ENCODE measurements at regions not wholly inside any gene's neighbourhood (a gene's known extent, or its start where the extent isn't known, plus 50 kb on each side); places are given as distances from the start of the nearest gene placed in this dataset.

GRCh38 chr2:77962943-77963342, 440.8 kb upstream of the LRRTM4 start:
- TF ChIP-seq EP300 (IDR thresholded peaks at IDR 0.05) (no peak), POLR2A (IDR thresholded peaks at IDR 0.05) (no peak), POLR2AphosphoS5 (IDR thresholded peaks at IDR 0.05) (no peak), CTCF (IDR thresholded peaks at IDR 0.05) (no peak)
- no peaks in the 10 kb centered on the region for H3K9me3 ChIP-seq
- H3K36me3 ChIP-seq = no peaks in the 10 kb centered on the region
- intact Hi-C loops (cut with DNase I) = no loop called here
- no peak overlapping the region for H3K27ac ChIP-seq
- no peaks in the 10 kb centered on the region for H3K27me3 ChIP-seq
- no peak overlapping the region for H3K4me3 ChIP-seq
- no peak for DNase-seq
- no peaks in the 10 kb centered on the region for H3K4me1 ChIP-seq

GRCh38 chr2:77977471-77978063, 455.4 kb upstream of the LRRTM4 start:
- intact Hi-C loops (cut with DNase I) = no loop called here
- H3K4me1 ChIP-seq = no peaks in the 10 kb centered on the region
- no peaks in the 10 kb centered on the region for H3K36me3 ChIP-seq
- 34 to 61% methylated on average over 3 of the region's 3 CpGs for WGBS, 2 donors
- H3K9me3 ChIP-seq = peaks cover 0 to 4% (median 0%) of the 10 kb centered on the region in 4 donors
- H3K27me3 ChIP-seq = no peaks in the 10 kb centered on the region
- H3K27ac ChIP-seq = no peak overlapping the region
- DNase-seq = no peak
- TF ChIP-seq EP300 (IDR thresholded peaks at IDR 0.05) = no peak
- TF ChIP-seq POLR2AphosphoS5 (IDR thresholded peaks at IDR 0.05) = no peak
- no peak for TF ChIP-seq POLR2A (IDR thresholded peaks at IDR 0.05)
- no peak for TF ChIP-seq CTCF (IDR thresholded peaks at IDR 0.05)
- no peak overlapping the region for H3K4me3 ChIP-seq

GRCh38 chr2:77995161-77995560, 473.0 kb upstream of the LRRTM4 start:
- H3K36me3 ChIP-seq = no peaks in the 10 kb centered on the region
- no peak overlapping the region for H3K4me3 ChIP-seq
- no peaks in the 10 kb centered on the region for H3K9me3 ChIP-seq
- TF ChIP-seq POLR2A (IDR thresholded peaks at IDR 0.05) = no peak
- H3K4me1 ChIP-seq = no peaks in the 10 kb centered on the region
- no peaks in the 10 kb centered on the region for H3K27me3 ChIP-seq
- intact Hi-C loops (cut with DNase I) = no loop called here
- H3K27ac ChIP-seq = no peak overlapping the region
- no peak for DNase-seq

- DNase-seq = no peak
- Histone ChIP-seq H3K4me3 (no peak overlapping the region), H3K9me3 (no peaks in the 10 kb centered on the region), H3K36me3 (no peaks in the 10 kb centered on the region), H3K4me1 (no peaks in the 10 kb centered on the region), H3K27ac (no peak overlapping the region), H3K27me3 (no peaks in the 10 kb centered on the region)
- TF ChIP-seq POLR2AphosphoS5 (IDR thresholded peaks at IDR 0.05) (no peak), EP300 (IDR thresholded peaks at IDR 0.05) (no peak), POLR2A (IDR thresholded peaks at IDR 0.05) (no peak), CTCF (IDR thresholded peaks at IDR 0.05) (no peak)
- intact Hi-C loops (cut with DNase I) = no loop called here
- WGBS, 2 donors = 38 to 72% methylated on average over 1 of the region's 1 CpG
Observed at GRCh38 chr2:77999376-77999775, 477.2 kb upstream of the LRRTM4 start.

GRCh38 chr2:78009289-78009688, 487.1 kb upstream of the LRRTM4 start:
- Histone ChIP-seq H3K9me3 (no peaks in the 10 kb centered on the region), H3K27me3 (no peaks in the 10 kb centered on the region), H3K36me3 (no peaks in the 10 kb centered on the region), H3K4me1 (no peaks in the 10 kb centered on the region), H3K4me3 (no peak overlapping the region), H3K27ac (no peak overlapping the region)
- intact Hi-C loops (cut with DNase I) = no loop called here
- TF ChIP-seq EP300 (IDR thresholded peaks at IDR 0.05) = no peak
- DNase-seq = no peak

GRCh38 chr2:78011251-78011650, 489.1 kb upstream of the LRRTM4 start:
- Histone ChIP-seq H3K9me3 (no peaks in the 10 kb centered on the region), H3K4me1 (no peaks in the 10 kb centered on the region), H3K36me3 (no peaks in the 10 kb centered on the region), H3K27me3 (no peaks in the 10 kb centered on the region), H3K4me3 (no peak overlapping the region), H3K27ac (no peak overlapping the region)
- TF ChIP-seq EP300 (IDR thresholded peaks at IDR 0.05) (no peak), POLR2A (IDR thresholded peaks at IDR 0.05) (no peak), CTCF (IDR thresholded peaks at IDR 0.05) (no peak), POLR2AphosphoS5 (IDR thresholded peaks at IDR 0.05) (no peak)
- no peak for DNase-seq
- 79 to 84% methylated on average over 2 of the region's 2 CpGs for WGBS, 2 donors
- intact Hi-C loops (cut with DNase I) = no loop called here

Data from sigmoid colon (tissue), 6 donors.